Esophagus muscularis mucosa (tissue), 4 donors: ENCODE measurements at regions not wholly inside any gene's neighbourhood (a gene's known extent, or its start where the extent isn't known, plus 50 kb on each side); places are given as distances from the start of the nearest gene placed in this dataset.
A peak's percentile ranks its signal among the peaks of the same experiment; 100 is the strongest.

ENCODE experiments used
- DNase-seq: peaks from one replicate; pipeline ENCODE4 v3.0.0-alpha.2; 2017; ENCODE audit errors: extremely low spot score
- H3K27ac ChIP-seq, 4 donors: fragments of 200-600 bp; sonication (generic); replicated peaks in 1 of 4; 1 replicate in 3 of 4; 2 replicates in 1 of 4; pipeline ENCODE4 v1.5.1; 2016 to 2019; ENCODE audit warnings: mild to moderate bottlenecking in 1 of 4
- H3K27me3 ChIP-seq, 4 donors: fragments of 200-600 bp; sonication (generic); one replicate each; pipeline versions ENCODE4 v1.5.1 to v1.6.0; 2016 to 2019
- H3K36me3 ChIP-seq, 4 donors: fragments of 200-600 bp; sonication (generic); one replicate each; pipeline ENCODE4 v1.5.1; 2016 to 2019
- H3K4me1 ChIP-seq, 4 donors: fragments of 200-600 bp; sonication (generic); one replicate each; pipeline ENCODE4 v1.5.1; 2016 to 2019
- H3K4me3 ChIP-seq, 4 donors: fragments of 200-600 bp; sonication (generic); 1 replicate in 2 of 4; 2 replicates in 2 of 4; pipeline ENCODE4 v1.5.1; 2016 to 2019; ENCODE audit warnings: mild to moderate bottlenecking in 4 of 4, moderate library complexity in 1 of 4
- H3K9me3 ChIP-seq, 4 donors: fragments of 200-600 bp; sonication (generic); 1 replicate in 3 of 4; 2 replicates in 1 of 4; pipeline ENCODE4 v1.5.1; 2016 to 2019
- EP300 ChIP-seq: sonication (generic); formaldehyde crosslinking; IDR thresholded peaks from one replicate; pipeline ENCODE4 v1.6.1; 2017; ENCODE audit warnings: antibody characterized with exemption
- POLR2A ChIP-seq: fragments of 450-650 bp; IDR thresholded peaks from one replicate; pipeline ENCODE4 v1.6.1; 2017; ENCODE audit warnings: antibody characterized with exemption, moderate library complexity, mild to moderate bottlenecking, low read depth
- POLR2AphosphoS5 ChIP-seq, 2 donors: sonication (generic); formaldehyde crosslinking; IDR thresholded peaks; one replicate each; pipeline ENCODE4 v1.6.1; 2017; ENCODE audit warnings: antibody characterized with exemption in 2 of 2
- WGBS: methylation state at CpG from one replicate; pipeline ENCODE4 v1.1.5; 2018; 5-methylcytosine and 5-hydroxymethylcytosine counted together
- intact Hi-C: fragments of 100-400 bp; cut with DNase I; formaldehyde crosslinking; loops from one replicate; pipeline ENCODE4 v1.15.1; 2023
- TF ChIP-seq, protein P1 (sequence below), 3 experiments: fragments of 200-600 bp in 2 of 3; fragments of 450-650 bp in 1 of 3; sonication (generic) in 2 of 3; IDR thresholded peaks; one replicate each; pipeline ENCODE4 v1.5.1; 2017 to 2019; ENCODE audit warnings: antibody characterized with exemption in 3 of 3, mild to moderate bottlenecking in 2 of 3, moderate library complexity in 1 of 3

DNA sequence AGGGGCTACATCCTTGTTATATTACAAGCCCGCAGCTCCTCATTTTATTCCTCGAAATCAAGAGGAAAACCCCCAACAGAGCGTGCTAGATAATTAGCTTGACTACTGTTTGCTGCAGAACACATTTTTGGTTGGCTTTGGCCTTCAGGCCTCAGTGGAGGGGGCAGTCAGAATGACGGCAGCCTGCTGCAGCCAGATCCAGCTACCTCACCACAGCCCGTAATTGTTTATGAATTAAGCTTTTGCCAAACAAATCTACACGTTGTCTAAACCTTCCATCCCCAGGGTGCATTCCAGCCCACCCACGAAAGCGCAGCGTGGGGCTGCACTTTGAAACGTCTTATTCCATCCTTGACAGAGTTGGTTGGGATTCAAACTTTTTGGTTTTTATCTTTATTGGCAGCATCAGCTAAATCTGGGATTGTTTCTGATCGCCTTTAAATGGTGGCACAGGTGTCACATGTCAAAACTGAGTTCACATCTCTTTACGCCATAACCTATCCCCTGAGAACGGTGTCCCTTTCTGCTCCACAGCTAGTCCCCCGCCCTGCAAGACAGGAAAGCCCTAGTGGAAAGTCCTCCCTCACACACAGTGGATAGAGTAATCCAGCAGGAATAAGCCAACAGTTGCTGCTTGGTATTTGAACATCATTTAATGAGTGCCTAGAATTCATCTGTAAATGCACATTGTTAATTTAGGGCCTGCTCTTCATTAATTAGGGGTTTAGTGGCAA, 195.5 kb downstream of the LMO4 start:
- Histone ChIP-seq H3K4me3 (no peak overlapping the region), H3K4me1 (peaks cover 0 to 29% (median 26%) of the 10 kb centered on the region in 4 donors), H3K27ac (peak overlapping the region; percentile 31 to 62 (median 54)), H3K9me3 (no peaks in the 10 kb centered on the region), H3K36me3 (no peaks in the 10 kb centered on the region), H3K27me3 (no peaks in the 10 kb centered on the region)
- TF ChIP-seq, protein P1, sequence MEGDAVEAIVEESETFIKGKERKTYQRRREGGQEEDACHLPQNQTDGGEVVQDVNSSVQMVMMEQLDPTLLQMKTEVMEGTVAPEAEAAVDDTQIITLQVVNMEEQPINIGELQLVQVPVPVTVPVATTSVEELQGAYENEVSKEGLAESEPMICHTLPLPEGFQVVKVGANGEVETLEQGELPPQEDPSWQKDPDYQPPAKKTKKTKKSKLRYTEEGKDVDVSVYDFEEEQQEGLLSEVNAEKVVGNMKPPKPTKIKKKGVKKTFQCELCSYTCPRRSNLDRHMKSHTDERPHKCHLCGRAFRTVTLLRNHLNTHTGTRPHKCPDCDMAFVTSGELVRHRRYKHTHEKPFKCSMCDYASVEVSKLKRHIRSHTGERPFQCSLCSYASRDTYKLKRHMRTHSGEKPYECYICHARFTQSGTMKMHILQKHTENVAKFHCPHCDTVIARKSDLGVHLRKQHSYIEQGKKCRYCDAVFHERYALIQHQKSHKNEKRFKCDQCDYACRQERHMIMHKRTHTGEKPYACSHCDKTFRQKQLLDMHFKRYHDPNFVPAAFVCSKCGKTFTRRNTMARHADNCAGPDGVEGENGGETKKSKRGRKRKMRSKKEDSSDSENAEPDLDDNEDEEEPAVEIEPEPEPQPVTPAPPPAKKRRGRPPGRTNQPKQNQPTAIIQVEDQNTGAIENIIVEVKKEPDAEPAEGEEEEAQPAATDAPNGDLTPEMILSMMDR (IDR thresholded peaks at IDR 0.05) = no peak
- TF ChIP-seq POLR2A (no peak), POLR2AphosphoS5 (IDR thresholded peaks at IDR 0.05) (no peak), EP300 (no peak)
- WGBS = 43% methylated on average over 14 of the region's 14 CpGs
- intact Hi-C loops = no loop called here
- no peak for DNase-seq

DNA sequence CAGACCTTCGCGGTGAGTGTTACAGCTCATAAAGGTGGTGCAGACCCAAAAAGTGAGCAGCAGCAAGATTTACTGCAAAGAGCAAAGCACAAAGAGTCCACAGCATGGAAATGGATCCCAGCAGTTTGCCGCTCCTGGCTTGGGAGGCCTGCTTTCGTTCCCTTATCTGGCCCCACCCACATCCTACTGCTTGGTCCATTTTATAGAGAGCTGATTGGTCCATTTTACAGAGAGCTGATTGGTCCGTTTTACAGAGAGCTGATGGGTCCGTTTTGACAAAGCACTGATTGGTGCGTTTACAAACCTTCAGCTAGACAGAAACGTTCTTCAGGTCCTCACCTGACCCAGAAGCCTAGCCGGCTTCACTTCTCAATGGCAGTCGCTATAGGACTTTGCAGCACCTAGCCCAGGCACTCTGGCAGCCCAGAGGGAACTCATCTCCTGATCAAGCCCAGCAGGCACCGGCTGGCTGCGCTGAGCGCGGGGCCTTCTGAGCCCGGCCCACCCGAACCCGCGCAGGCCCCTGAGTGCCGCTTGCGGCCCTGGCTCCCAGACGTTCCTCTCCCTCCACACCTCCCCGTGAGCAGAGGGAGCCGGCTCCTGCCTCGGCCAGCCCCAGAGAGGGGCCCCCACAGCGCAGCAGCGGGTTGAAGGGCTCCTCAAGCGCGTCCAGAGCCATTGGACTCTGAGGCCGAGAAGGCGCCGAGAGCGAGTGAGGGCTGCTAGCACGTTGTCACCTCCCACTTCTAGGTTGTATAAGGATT, 200.3 kb downstream of the LMO4 start:
- Histone ChIP-seq H3K27me3 (no peaks in the 10 kb centered on the region), H3K36me3 (no peaks in the 10 kb centered on the region), H3K9me3 (peaks cover 0 to 5% (median 2%) of the 10 kb centered on the region in 4 donors), H3K27ac (no peak overlapping the region), H3K4me3 (no peak overlapping the region), H3K4me1 (peaks cover 0 to 16% (median 11%) of the 10 kb centered on the region in 4 donors)
- 98% methylated on average over 16 of the region's 33 CpGs for WGBS
- intact Hi-C loops = no loop called here
- TF ChIP-seq POLR2AphosphoS5 (IDR thresholded peaks at IDR 0.05) (no peak), POLR2A (no peak), EP300 (no peak)
- TF ChIP-seq, protein P1 (IDR thresholded peaks at IDR 0.05) = no peak
- DNase-seq = no peak

DNA sequence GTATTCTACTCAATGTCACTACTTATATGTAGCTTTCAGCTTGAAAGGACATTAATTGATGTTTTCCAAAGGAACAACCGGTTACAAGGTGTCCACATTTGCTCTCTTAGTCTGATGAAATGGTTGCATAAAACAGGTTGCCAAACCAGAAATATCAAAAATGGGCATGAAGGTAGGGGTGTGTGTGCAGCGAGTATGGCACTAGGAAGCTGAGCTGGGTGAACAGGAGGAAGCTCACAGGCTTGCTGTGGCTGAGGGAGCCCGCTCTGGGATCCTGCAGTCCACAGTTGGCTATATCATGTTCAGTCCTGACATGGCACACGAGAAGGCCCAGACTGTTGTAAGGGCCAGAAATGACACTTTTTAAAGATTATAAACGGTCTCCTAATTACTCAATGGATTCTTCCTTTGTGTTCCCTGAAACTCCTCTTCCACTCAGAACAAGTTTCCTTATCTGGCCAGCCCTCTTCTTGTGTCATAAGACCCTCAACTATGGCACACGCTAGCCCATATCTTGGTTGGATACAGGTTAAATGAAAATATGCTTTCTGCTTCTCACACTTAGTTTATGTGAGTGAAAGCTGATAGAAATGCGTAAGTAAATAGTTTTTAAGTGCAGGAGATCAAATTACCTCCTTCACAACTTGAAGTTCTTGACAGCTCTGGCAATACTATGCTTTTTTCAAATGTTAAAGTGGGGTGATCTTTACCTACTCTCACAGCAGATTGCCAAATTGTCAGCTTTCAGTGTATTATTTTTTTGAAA, 201.5 kb downstream of the LMO4 start:
- intact Hi-C loops = no loop called here
- Histone ChIP-seq H3K9me3 (peaks cover 0 to 12% (median 8%) of the 10 kb centered on the region in 4 donors), H3K27ac (no peak overlapping the region), H3K27me3 (no peaks in the 10 kb centered on the region), H3K4me3 (no peak overlapping the region), H3K4me1 (peaks cover 0 to 4% (median under 1%) of the 10 kb centered on the region in 4 donors), H3K36me3 (no peaks in the 10 kb centered on the region)
- DNase-seq = no peak
- 92% methylated on average over 7 of the region's 7 CpGs for WGBS
- TF ChIP-seq, protein P1 (IDR thresholded peaks at IDR 0.05) = no peak
- no peak for TF ChIP-seq EP300
- TF ChIP-seq POLR2A = no peak
- TF ChIP-seq POLR2AphosphoS5 (IDR thresholded peaks at IDR 0.05) = no peak

DNA sequence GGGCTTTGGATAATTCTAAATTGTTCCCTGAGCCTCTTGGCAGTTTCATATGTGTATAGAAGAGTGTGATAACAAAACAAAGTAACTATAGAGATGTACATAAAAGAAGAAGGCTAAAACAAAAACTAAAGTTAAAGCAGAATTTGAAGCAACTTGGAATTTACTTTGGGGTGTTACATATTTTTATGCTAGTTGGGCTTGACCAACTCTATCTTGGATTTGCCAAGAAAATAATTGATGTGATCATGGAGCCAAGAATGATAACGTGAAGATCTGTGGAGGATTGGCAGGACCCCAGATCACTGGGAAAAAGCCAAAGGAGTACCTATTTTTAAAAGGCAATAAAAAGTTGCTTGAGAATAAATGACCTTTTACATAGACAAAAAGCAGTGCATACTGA, 206.9 kb downstream of the LMO4 start:
- no peaks in the 10 kb centered on the region for H3K36me3 ChIP-seq
- WGBS = 20% methylated on average over 1 of the region's 1 CpG
- intact Hi-C loops = no loop called here
- peaks cover 0 to 5% (median 2%) of the 10 kb centered on the region in 4 donors for H3K4me1 ChIP-seq
- TF ChIP-seq POLR2A = no peak
- no peak for TF ChIP-seq POLR2AphosphoS5 (IDR thresholded peaks at IDR 0.05)
- no peak for TF ChIP-seq EP300
- TF ChIP-seq, protein P1 (IDR thresholded peaks at IDR 0.05) = no peak
- peaks cover 0 to 23% (median 9%) of the 10 kb centered on the region in 4 donors for H3K9me3 ChIP-seq
- no peak overlapping the region for H3K4me3 ChIP-seq
- no peak for DNase-seq
- no peaks in the 10 kb centered on the region for H3K27me3 ChIP-seq
- no peak overlapping the region for H3K27ac ChIP-seq
